Keratinocyte (primary cell): ENCODE measurements at regions not wholly inside any gene's neighbourhood (a gene's known extent, or its start where the extent isn't known, plus 50 kb on each side); places are given as distances from the start of the nearest gene placed in this dataset.

Experiments
- DNase-seq: peaks from one replicate; pipeline ENCODE4 v3.0.0-alpha.2; 2011; ENCODE audit warnings: low read depth, missing footprints, low spot score
- FAIRE-seq: peaks from 2 replicates; lab custom pipeline; 2011; peaks lifted over from hg19 to GRCh38; lab: Jason Lieb, UNC
- H2AFZ ChIP-seq: 2 replicates; pipeline ENCODE4 v1.6.0; 2012; ENCODE audit warnings: low read length, control low read depth, inconsistent platforms; ENCODE audit not compliant: control insufficient read depth
- H3K27ac ChIP-seq: 2 replicates; pipeline ENCODE4 v1.5.1; 2011; ENCODE audit warnings: low read length; ENCODE audit not compliant: control insufficient read depth, insufficient read depth
- H3K27me3 ChIP-seq: 3 replicates; pipeline ENCODE4 v1.6.0; 2011; ENCODE audit warnings: low read length; ENCODE audit not compliant: control insufficient read depth, insufficient read depth; ENCODE audit errors: extremely low read depth
- H3K36me3 ChIP-seq, 2 experiments: 2 replicates in 1 of 2; 3 replicates in 1 of 2; pipeline ENCODE4 v1.5.1; 2011; ENCODE audit warnings: low read length in 2 of 2, mild to moderate bottlenecking in 1 of 2; ENCODE audit not compliant: control insufficient read depth in 2 of 2, insufficient read depth in 2 of 2; ENCODE audit errors: extremely low read depth in 1 of 2
- H3K4me1 ChIP-seq: 3 replicates; pipeline ENCODE4 v1.5.1; 2011; ENCODE audit warnings: low read length; ENCODE audit not compliant: control insufficient read depth, insufficient read depth; ENCODE audit errors: extremely low read depth
- H3K4me2 ChIP-seq: 3 replicates; pipeline ENCODE4 v1.6.0; 2011; ENCODE audit warnings: low read depth, low read length; ENCODE audit not compliant: control insufficient read depth, insufficient read depth; ENCODE audit errors: extremely low read depth
- H3K4me3 ChIP-seq, 3 experiments: fragments of 200-600 bp in 1 of 3; sonication (generic) in 1 of 3; 2 replicates in 2 of 3; 3 replicates in 1 of 3; pipeline ENCODE4 v1.5.1; 2011 to 2016; ENCODE audit warnings: low read length in 3 of 3, mild to moderate bottlenecking in 3 of 3, control low read depth in 2 of 3, inconsistent platforms in 1 of 3, low read depth in 1 of 3, mixed read lengths in 1 of 3, mixed run types in 1 of 3, moderate library complexity in 1 of 3; ENCODE audit not compliant: control insufficient read depth in 2 of 3, insufficient read depth in 2 of 3; ENCODE audit errors: extremely low read depth in 1 of 3
- H3K79me2 ChIP-seq: 2 replicates; pipeline ENCODE4 v1.6.0; 2012; ENCODE audit warnings: low read length; ENCODE audit not compliant: control insufficient read depth, insufficient read depth
- H3K9ac ChIP-seq: 3 replicates; pipeline ENCODE4 v1.6.0; 2011; ENCODE audit warnings: low read length; ENCODE audit not compliant: control insufficient read depth, insufficient read depth; ENCODE audit errors: extremely low read depth
- H3K9me1 ChIP-seq: 3 replicates; pipeline ENCODE4 v1.6.0; 2011; ENCODE audit warnings: low read length; ENCODE audit not compliant: control insufficient read depth, insufficient read depth; ENCODE audit errors: extremely low read depth
- H3K9me3 ChIP-seq: 2 replicates; pipeline ENCODE4 v1.5.1; 2012; ENCODE audit warnings: low read depth, low read length; ENCODE audit not compliant: control insufficient read depth
- H4K20me1 ChIP-seq: 3 replicates; pipeline ENCODE4 v1.6.0; 2011; ENCODE audit warnings: low read length; ENCODE audit not compliant: control insufficient read depth, insufficient read depth; ENCODE audit errors: extremely low read depth
- EZH2 ChIP-seq: IDR thresholded peaks from one replicate; pipeline ENCODE4 v1.6.1; 2012; ENCODE audit warnings: inconsistent platforms, mild to moderate bottlenecking, low read length, moderate library complexity
- dilution Hi-C: fragments of 300-500 bp; cut with MboI; formaldehyde crosslinking; loops from one replicate; pipeline ENCODE4 v1.7.0; 2020; ENCODE audit warnings: low sequenced_read_pairs; ENCODE audit not compliant: extremely low pct_ligation_motif_present
- TF ChIP-seq, protein P1 (sequence below), 3 experiments: IDR thresholded peaks in 1 of 3; conservative IDR thresholded peaks in 1 of 3; optimal IDR thresholded peaks in 1 of 3; 2 replicates in 2 of 3; 3 replicates in 1 of 3; pipeline versions ENCODE3 to v1.5.1; 2011; ENCODE audit warnings: low read length in 3 of 3, mild to moderate bottlenecking in 3 of 3, moderate library complexity in 2 of 3, control low read depth in 1 of 3, inconsistent platforms in 1 of 3; ENCODE audit not compliant: insufficient read depth in 2 of 3; ENCODE audit errors: extremely low read depth in 1 of 3

- H3K4me1 ChIP-seq: no peaks in the 10 kb centered on the region
- no peaks in the 10 kb centered on the region for H3K9me1 ChIP-seq
- no peaks in the 10 kb centered on the region for H4K20me1 ChIP-seq
- no peak overlapping the region for H3K4me2 ChIP-seq
- no peak for TF ChIP-seq EZH2
- TF ChIP-seq, protein P1, sequence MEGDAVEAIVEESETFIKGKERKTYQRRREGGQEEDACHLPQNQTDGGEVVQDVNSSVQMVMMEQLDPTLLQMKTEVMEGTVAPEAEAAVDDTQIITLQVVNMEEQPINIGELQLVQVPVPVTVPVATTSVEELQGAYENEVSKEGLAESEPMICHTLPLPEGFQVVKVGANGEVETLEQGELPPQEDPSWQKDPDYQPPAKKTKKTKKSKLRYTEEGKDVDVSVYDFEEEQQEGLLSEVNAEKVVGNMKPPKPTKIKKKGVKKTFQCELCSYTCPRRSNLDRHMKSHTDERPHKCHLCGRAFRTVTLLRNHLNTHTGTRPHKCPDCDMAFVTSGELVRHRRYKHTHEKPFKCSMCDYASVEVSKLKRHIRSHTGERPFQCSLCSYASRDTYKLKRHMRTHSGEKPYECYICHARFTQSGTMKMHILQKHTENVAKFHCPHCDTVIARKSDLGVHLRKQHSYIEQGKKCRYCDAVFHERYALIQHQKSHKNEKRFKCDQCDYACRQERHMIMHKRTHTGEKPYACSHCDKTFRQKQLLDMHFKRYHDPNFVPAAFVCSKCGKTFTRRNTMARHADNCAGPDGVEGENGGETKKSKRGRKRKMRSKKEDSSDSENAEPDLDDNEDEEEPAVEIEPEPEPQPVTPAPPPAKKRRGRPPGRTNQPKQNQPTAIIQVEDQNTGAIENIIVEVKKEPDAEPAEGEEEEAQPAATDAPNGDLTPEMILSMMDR (optimal IDR thresholded peaks at IDR 0.05 in 1 of 3, IDR thresholded peaks at IDR 0.05 in 1 of 3, conservative IDR thresholded peaks at IDR 0.05 in 1 of 3; ENCODE audit: extremely low read depth in 1 of 3, insufficient read depth in 2 of 3, low read length in 3 of 3): no peak
- H3K9ac ChIP-seq: no peak overlapping the region
- H3K9me3 ChIP-seq: no peaks in the 10 kb centered on the region
- H3K27ac ChIP-seq: no peak overlapping the region
- no peaks in the 10 kb centered on the region for H3K79me2 ChIP-seq
- H3K4me3 ChIP-seq: no peak overlapping the region
- no peak overlapping the region for H2AFZ ChIP-seq
- DNase-seq (no peak), FAIRE-seq (no peak)
- H3K27me3 ChIP-seq: peaks cover 21% of the 10 kb centered on the region
- H3K36me3 ChIP-seq: no peaks in the 10 kb centered on the region
- dilution Hi-C loops: no loop called here
These were observed 77.6 kb downstream of the PCDH1 start for GRCh38 chr5:141800617-141801016.

- Histone ChIP-seq H3K27me3 (peaks cover 14% of the 10 kb centered on the region), H4K20me1 (no peaks in the 10 kb centered on the region), H3K9me1 (no peaks in the 10 kb centered on the region), H3K9me3 (no peaks in the 10 kb centered on the region), H3K9ac (no peak overlapping the region), H3K4me3 (no peak overlapping the region), H3K4me2 (no peak overlapping the region), H2AFZ (no peak overlapping the region), H3K4me1 (no peaks in the 10 kb centered on the region), H3K27ac (no peak overlapping the region), H3K36me3 (no peaks in the 10 kb centered on the region), H3K79me2 (no peaks in the 10 kb centered on the region)
- FAIRE-seq (no peak), DNase-seq (no peak)
- dilution Hi-C loops: no loop called here
- TF ChIP-seq, protein P1 (optimal IDR thresholded peaks at IDR 0.05 in 1 of 3, IDR thresholded peaks at IDR 0.05 in 1 of 3, conservative IDR thresholded peaks at IDR 0.05 in 1 of 3; ENCODE audit: extremely low read depth in 1 of 3, insufficient read depth in 2 of 3, low read length in 3 of 3): no peak
- no peak for TF ChIP-seq EZH2
These were observed 78.6 kb downstream of the PCDH1 start for GRCh38 chr5:141799507-141800167.
